Panc1 (cell line): ENCODE measurements at regions not wholly inside any gene's neighbourhood (a gene's known extent, or its start where the extent isn't known, plus 50 kb on each side); places are given as distances from the start of the nearest gene placed in this dataset.

Source experiments
- ATAC-seq: fragments of 200-7000 bp; cut with Tn5 transposase; 2 replicates; pipeline ENCODE4 v1.9.1; 2020; ENCODE audit warnings: mild to moderate bottlenecking, moderate library complexity
- BruUV-seq: library from RNA; stranded (reverse); fragments of 400-500 nt; replicated peaks from 2 replicates; lab custom pipeline; 2021; lab: Mats Ljungman, UMichigan
- CTCF ChIA-PET: fragments of 300-600 bp; sonication (Branson Sonifier 250); formaldehyde crosslinking; loops from one replicate; lab custom pipeline; 2022; ENCODE audit warnings: antibody characterized with exemption; lab: Charles Lee
- POLR2A ChIA-PET: fragments of 300-600 bp; sonication (Branson Sonifier 250); formaldehyde crosslinking; loops from one replicate; lab custom pipeline; 2022; ENCODE audit warnings: antibody characterized with exemption; lab: Charles Lee
- DNase-seq: peaks from one replicate; pipeline ENCODE4 v3.0.0-alpha.2; 2010; ENCODE audit warnings: low read depth, low spot score
- H3K27ac ChIP-seq: 2 replicates; pipeline ENCODE4 v1.5.1; 2011; ENCODE audit warnings: mild to moderate bottlenecking, low read length, inconsistent platforms
- H3K27me3 ChIP-seq: fragments of 200-500 bp; sonication (Bioruptor generic); 2 replicates; pipeline ENCODE4 v1.6.0; 2014; ENCODE audit warnings: low read length, inconsistent platforms; ENCODE audit not compliant: control insufficient read depth, insufficient read depth
- H3K36me3 ChIP-seq: fragments of 200-500 bp; sonication (Bioruptor generic); 2 replicates; pipeline ENCODE4 v1.5.1; 2014; ENCODE audit warnings: inconsistent platforms, mild to moderate bottlenecking, low read length, moderate library complexity; ENCODE audit not compliant: control insufficient read depth, insufficient read depth
- H3K4me1 ChIP-seq: 2 replicates; pipeline ENCODE4 v1.5.1; 2011; ENCODE audit warnings: inconsistent platforms, mild to moderate bottlenecking, low read length, moderate library complexity; ENCODE audit not compliant: control insufficient read depth, insufficient read depth
- H3K4me3 ChIP-seq, 2 experiments: 2 replicates each; pipeline ENCODE4 v1.5.1; 2011 to 2012; ENCODE audit warnings: low read depth in 2 of 2, low read length in 2 of 2, mild to moderate bottlenecking in 2 of 2, inconsistent platforms in 1 of 2, moderate library complexity in 1 of 2
- H3K9me3 ChIP-seq: fragments of 200-500 bp; sonication (Bioruptor generic); 2 replicates; pipeline ENCODE4 v1.5.1; 2014; ENCODE audit warnings: low read depth, mild to moderate bottlenecking, inconsistent platforms, low read length, moderate library complexity; ENCODE audit not compliant: control insufficient read depth, insufficient read depth
- CTCF ChIP-seq: fragments of 450-650 bp; IDR thresholded peaks from 2 replicates; pipeline ENCODE4 v1.5.1; 2017; ENCODE audit warnings: mild to moderate bottlenecking
- POLR2AphosphoS5 ChIP-seq: IDR thresholded peaks from 2 replicates; pipeline ENCODE4 v1.6.1; 2012; ENCODE audit warnings: mild to moderate bottlenecking, low read depth, low read length, moderate library complexity
- SIN3A ChIP-seq: IDR thresholded peaks from 2 replicates; pipeline ENCODE4 v1.6.1; 2012; ENCODE audit warnings: low read depth, mild to moderate bottlenecking, low read length, moderate library complexity, borderline replicate concordance; ENCODE audit not compliant: insufficient read depth
- TCF7L2 ChIP-seq: IDR thresholded peaks from 2 replicates; pipeline ENCODE4 v1.6.1; 2011; ENCODE audit warnings: mild to moderate bottlenecking, low read depth, low read length, inconsistent platforms
- in situ Hi-C: cut with HindIII; loops from 2 replicates; pipeline ENCODE4 v1.10.0; 2016; ENCODE audit warnings: low sequenced_read_pairs, low pct_unique_long_range_greater_than_20kb
- intact Hi-C: fragments of 100-400 bp; cut with micrococcal nuclease; formaldehyde crosslinking; loops from one replicate; pipeline ENCODE4 v1.10.0; 2022; ENCODE audit not compliant: unreplicated experiment
- TF ChIP-seq, protein P1 (sequence below), 2 experiments: IDR thresholded peaks; 2 replicates each; pipeline ENCODE4 v1.6.1; 2011 to 2012; ENCODE audit warnings: low read depth in 2 of 2, control low read depth in 1 of 2, low read length in 1 of 2, mild to moderate bottlenecking in 1 of 2, moderate library complexity in 1 of 2; ENCODE audit not compliant: insufficient read depth in 1 of 2

DNA sequence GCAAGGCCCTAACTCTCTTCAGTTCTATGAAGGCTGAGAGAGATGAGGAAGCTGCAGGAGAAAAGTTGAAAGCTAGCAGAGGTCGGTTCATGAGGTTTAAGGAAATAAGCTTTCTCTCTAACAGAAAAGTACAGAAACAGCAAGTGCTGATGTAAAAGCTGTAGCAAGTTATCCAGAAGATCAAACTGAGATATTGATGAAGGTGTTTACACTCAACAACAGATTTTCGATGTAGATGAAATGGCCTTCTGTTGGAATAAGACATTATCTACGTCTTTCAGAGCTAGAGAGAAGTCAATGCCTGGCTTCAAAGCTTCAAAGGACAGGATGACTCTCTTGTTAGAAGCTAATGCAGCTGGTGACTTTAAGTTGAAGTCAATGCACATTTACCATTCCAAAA is 87.4 kb downstream of the PDCL3 start:
- H3K27ac ChIP-seq, result no peak overlapping the region
- intact Hi-C loops, result no loop called here
- H3K36me3 ChIP-seq, result no peaks in the 10 kb centered on the region
- ChIA-PET CTCF (no interaction called here), POLR2A (no interaction called here)
- H3K9me3 ChIP-seq, result no peaks in the 10 kb centered on the region
- ATAC-seq (no peak), DNase-seq (no peak)
- H3K4me1 ChIP-seq, result no peaks in the 10 kb centered on the region
- in situ Hi-C loops, result no loop called here
- TF ChIP-seq POLR2AphosphoS5 (no peak), SIN3A (no peak), CTCF (no peak), TCF7L2 (no peak)
- TF ChIP-seq, protein P1, sequence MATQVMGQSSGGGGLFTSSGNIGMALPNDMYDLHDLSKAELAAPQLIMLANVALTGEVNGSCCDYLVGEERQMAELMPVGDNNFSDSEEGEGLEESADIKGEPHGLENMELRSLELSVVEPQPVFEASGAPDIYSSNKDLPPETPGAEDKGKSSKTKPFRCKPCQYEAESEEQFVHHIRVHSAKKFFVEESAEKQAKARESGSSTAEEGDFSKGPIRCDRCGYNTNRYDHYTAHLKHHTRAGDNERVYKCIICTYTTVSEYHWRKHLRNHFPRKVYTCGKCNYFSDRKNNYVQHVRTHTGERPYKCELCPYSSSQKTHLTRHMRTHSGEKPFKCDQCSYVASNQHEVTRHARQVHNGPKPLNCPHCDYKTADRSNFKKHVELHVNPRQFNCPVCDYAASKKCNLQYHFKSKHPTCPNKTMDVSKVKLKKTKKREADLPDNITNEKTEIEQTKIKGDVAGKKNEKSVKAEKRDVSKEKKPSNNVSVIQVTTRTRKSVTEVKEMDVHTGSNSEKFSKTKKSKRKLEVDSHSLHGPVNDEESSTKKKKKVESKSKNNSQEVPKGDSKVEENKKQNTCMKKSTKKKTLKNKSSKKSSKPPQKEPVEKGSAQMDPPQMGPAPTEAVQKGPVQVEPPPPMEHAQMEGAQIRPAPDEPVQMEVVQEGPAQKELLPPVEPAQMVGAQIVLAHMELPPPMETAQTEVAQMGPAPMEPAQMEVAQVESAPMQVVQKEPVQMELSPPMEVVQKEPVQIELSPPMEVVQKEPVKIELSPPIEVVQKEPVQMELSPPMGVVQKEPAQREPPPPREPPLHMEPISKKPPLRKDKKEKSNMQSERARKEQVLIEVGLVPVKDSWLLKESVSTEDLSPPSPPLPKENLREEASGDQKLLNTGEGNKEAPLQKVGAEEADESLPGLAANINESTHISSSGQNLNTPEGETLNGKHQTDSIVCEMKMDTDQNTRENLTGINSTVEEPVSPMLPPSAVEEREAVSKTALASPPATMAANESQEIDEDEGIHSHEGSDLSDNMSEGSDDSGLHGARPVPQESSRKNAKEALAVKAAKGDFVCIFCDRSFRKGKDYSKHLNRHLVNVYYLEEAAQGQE (IDR thresholded peaks at IDR 0.05; ENCODE audit: insufficient read depth in 1 of 2, low read depth in 2 of 2, low read length in 1 of 2), result no peak
- H3K27me3 ChIP-seq, result no peaks in the 10 kb centered on the region
- H3K4me3 ChIP-seq, result no peak overlapping the region
- no TSS peak for BruUV-seq

GRCh38 chr2:100653449-100654035 is 90.7 kb downstream of the PDCL3 start:
- TF ChIP-seq, protein P1 (IDR thresholded peaks at IDR 0.05; ENCODE audit: insufficient read depth in 1 of 2, low read depth in 2 of 2, low read length in 1 of 2), result no peak
- no peak for TF ChIP-seq CTCF
- no peak for TF ChIP-seq SIN3A
- TF ChIP-seq TCF7L2, result no peak
- TF ChIP-seq POLR2AphosphoS5, result no peak
- Histone ChIP-seq H3K4me3 (no peak overlapping the region), H3K4me1 (no peaks in the 10 kb centered on the region), H3K27ac (no peak overlapping the region), H3K36me3 (no peaks in the 10 kb centered on the region), H3K9me3 (no peaks in the 10 kb centered on the region), H3K27me3 (no peaks in the 10 kb centered on the region)
- DNase-seq (no peak), ATAC-seq (no peak)
- intact Hi-C loops (no loop called here), in situ Hi-C loops (no loop called here)
- ChIA-PET POLR2A (no interaction called here), CTCF (no interaction called here)
- BruUV-seq, result no TSS peak
